Naive thymus-derived CD4-positive, alpha-beta T cell (primary cell): ENCODE measurements at regions not wholly inside any gene's neighbourhood (a gene's known extent, or its start where the extent isn't known, plus 50 kb on each side); places are given as distances from the start of the nearest gene placed in this dataset.

Source experiments
- ATAC-seq: fragments of 150-1000 bp; cut with Tn5 transposase; 2 replicates; pipeline ENCODE4 v1.10.0; 2021; ENCODE audit warnings: mild to moderate bottlenecking, moderate library complexity
- CTCF ChIA-PET: fragments of 350-600 bp; sonication (Branson Sonifier 250); formaldehyde crosslinking; loops from one replicate; lab custom pipeline; 2021; ENCODE audit warnings: antibody characterized with exemption; lab: Charles Lee
- POLR2A ChIA-PET: fragments of 350-600 bp; sonication (Branson Sonifier 250); formaldehyde crosslinking; loops from one replicate; lab custom pipeline; 2021; ENCODE audit warnings: antibody characterized with exemption, inconsistent platforms; lab: Charles Lee
- DNase-seq, 9 donors: peaks; one replicate each; pipeline versions ENCODE4 v3.0.0 to v3.0.0-alpha.2; 2020 to 2022; ENCODE audit warnings: mixed read lengths in 1 of 9
- H3K27ac ChIP-seq: one replicate; pipeline ENCODE4 v1.7.0; 2013; ENCODE audit warnings: mild to moderate bottlenecking, low read depth, low read length, moderate library complexity
- H3K27me3 ChIP-seq, 2 donors: one replicate each; pipeline ENCODE4 v1.7.0; 2013; ENCODE audit warnings: low read length in 2 of 2, mild to moderate bottlenecking in 2 of 2, moderate library complexity in 2 of 2; ENCODE audit not compliant: control insufficient read depth in 2 of 2, insufficient read depth in 2 of 2
- H3K36me3 ChIP-seq, 3 experiments: 1 replicate in 2 of 3; 2 replicates in 1 of 3; pipeline ENCODE4 v1.7.0; 2013; ENCODE audit warnings: low read length in 3 of 3, mild to moderate bottlenecking in 3 of 3, moderate library complexity in 1 of 3; ENCODE audit not compliant: insufficient read depth in 3 of 3, control insufficient read depth in 2 of 3
- H3K4me1 ChIP-seq, 2 donors: one replicate each; pipeline ENCODE4 v1.7.0; 2013; ENCODE audit warnings: low read length in 2 of 2, mild to moderate bottlenecking in 2 of 2, moderate library complexity in 1 of 2; ENCODE audit not compliant: control insufficient read depth in 2 of 2, insufficient read depth in 2 of 2
- H3K4me3 ChIP-seq: 2 replicates; pipeline ENCODE4 v1.7.0; 2013; ENCODE audit warnings: mild to moderate bottlenecking, low read length
- H3K9me3 ChIP-seq, 3 experiments: 1 replicate in 2 of 3; 2 replicates in 1 of 3; pipeline ENCODE4 v1.7.0; 2013; ENCODE audit warnings: low read length in 3 of 3; ENCODE audit not compliant: control insufficient read depth in 2 of 3
- H3K27ac Mint-ChIP-seq, 9 donors: one replicate each; pipeline ENCODE4 v1.8.0; 2020 to 2022; ENCODE audit warnings: mixed read lengths in 9 of 9, mild to moderate bottlenecking in 8 of 9, moderate library complexity in 5 of 9, inconsistent platforms in 2 of 9
- H3K27me3 Mint-ChIP-seq, 5 donors: one replicate each; pipeline ENCODE4 v1.8.0; 2021 to 2022; ENCODE audit warnings: mixed read lengths in 5 of 5, mild to moderate bottlenecking in 1 of 5
- H3K36me3 Mint-ChIP-seq, 5 donors: one replicate each; pipeline ENCODE4 v1.8.0; 2020 to 2022; ENCODE audit warnings: mixed read lengths in 5 of 5, mild to moderate bottlenecking in 3 of 5, inconsistent platforms in 1 of 5
- H3K4me1 Mint-ChIP-seq, 7 donors: one replicate each; pipeline ENCODE4 v1.8.0; 2020 to 2022; ENCODE audit warnings: mixed read lengths in 7 of 7, mild to moderate bottlenecking in 3 of 7, inconsistent platforms in 1 of 7
- H3K4me3 Mint-ChIP-seq, 10 donors: one replicate each; pipeline ENCODE4 v1.8.0; 2020 to 2022; ENCODE audit warnings: mild to moderate bottlenecking in 10 of 10, mixed read lengths in 10 of 10, moderate library complexity in 6 of 10, inconsistent platforms in 2 of 10
- H3K9me3 Mint-ChIP-seq, 11 donors: one replicate each; pipeline ENCODE4 v1.8.0; 2020 to 2022; ENCODE audit warnings: mixed read lengths in 11 of 11, mild to moderate bottlenecking in 4 of 11, inconsistent platforms in 1 of 11, moderate library complexity in 1 of 11
- intact Hi-C, 2 donors: fragments of 100-400 bp; cut with micrococcal nuclease; formaldehyde crosslinking; loops; one replicate each; pipeline ENCODE4 v1.15.1; 2023

DNA sequence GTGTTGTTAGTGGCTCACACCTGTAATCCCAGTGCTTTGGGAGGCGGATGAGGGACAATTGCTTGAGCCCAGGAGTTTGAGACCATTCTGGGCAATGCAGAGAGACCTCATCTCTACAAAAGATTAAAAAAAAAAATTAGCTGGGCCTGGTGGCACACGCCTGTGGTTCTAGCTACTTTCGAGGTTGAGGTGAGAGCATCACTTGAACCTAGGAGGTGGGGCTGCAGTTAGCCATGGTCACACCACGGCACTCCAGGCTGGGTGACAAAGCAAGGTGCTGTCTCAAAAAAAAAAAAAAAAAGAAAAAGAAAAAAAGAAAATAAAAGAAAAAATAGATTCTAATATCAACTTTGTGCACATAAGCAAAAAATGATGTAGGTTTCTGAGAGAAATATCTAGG lies 1492.5 kb upstream of the TMEFF2 start:
- DNase-seq (no peak), ATAC-seq (no peak)
- Mint-ChIP-seq H3K9me3 (peaks cover 0 to 5% (median 0%) of the 10 kb centered on the region in 11 donors), H3K27me3 (no peaks in the 10 kb centered on the region), H3K36me3 (no peaks in the 10 kb centered on the region), H3K4me3 (no peak overlapping the region), H3K4me1 (no peaks in the 10 kb centered on the region), H3K27ac (no peak overlapping the region)
- Histone ChIP-seq H3K4me3 (no peak overlapping the region), H3K4me1 (no peaks in the 10 kb centered on the region), H3K36me3 (no peaks in the 10 kb centered on the region), H3K27me3 (no peaks in the 10 kb centered on the region), H3K9me3 (no peaks in the 10 kb centered on the region), H3K27ac (no peak overlapping the region)
- ChIA-PET CTCF (no interaction called here), POLR2A (no interaction called here)
- intact Hi-C loops: no loop called here

DNA sequence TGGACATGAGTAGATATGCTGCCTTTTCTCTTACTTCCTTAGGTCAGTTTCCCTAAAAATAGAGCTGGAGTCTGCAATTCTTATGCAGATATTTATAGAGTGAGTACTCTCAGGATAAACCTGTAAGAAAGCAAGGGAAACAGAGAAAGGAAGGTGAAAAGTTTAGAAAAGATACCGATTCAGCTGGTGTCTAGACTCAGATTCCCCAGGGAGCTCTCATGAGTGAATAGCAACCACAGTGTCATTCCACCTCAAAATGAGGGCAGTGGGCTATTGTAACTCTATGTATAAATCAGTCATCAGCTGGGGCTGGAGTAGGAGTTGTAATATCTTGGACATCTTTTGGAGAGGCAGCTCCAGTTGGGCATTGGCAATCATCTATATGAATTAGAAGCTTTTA lies 1485.1 kb upstream of the TMEFF2 start:
- Histone ChIP-seq H3K4me3 (no peak overlapping the region), H3K9me3 (no peaks in the 10 kb centered on the region), H3K27ac (no peak overlapping the region), H3K4me1 (no peaks in the 10 kb centered on the region), H3K36me3 (no peaks in the 10 kb centered on the region), H3K27me3 (no peaks in the 10 kb centered on the region)
- H3K9me3 Mint-ChIP-seq: peaks cover 0 to 5% (median 0%) of the 10 kb centered on the region in 11 donors
- H3K27ac Mint-ChIP-seq: no peak overlapping the region
- H3K4me1 Mint-ChIP-seq: no peaks in the 10 kb centered on the region
- H3K36me3 Mint-ChIP-seq: no peaks in the 10 kb centered on the region
- ChIA-PET POLR2A (no interaction called here), CTCF (no interaction called here)
- peaks cover 0 to 4% (median 0%) of the 10 kb centered on the region in 5 donors for H3K27me3 Mint-ChIP-seq
- no peak for DNase-seq
- no peak for ATAC-seq
- intact Hi-C loops: no loop called here
- no peak overlapping the region for H3K4me3 Mint-ChIP-seq

DNA sequence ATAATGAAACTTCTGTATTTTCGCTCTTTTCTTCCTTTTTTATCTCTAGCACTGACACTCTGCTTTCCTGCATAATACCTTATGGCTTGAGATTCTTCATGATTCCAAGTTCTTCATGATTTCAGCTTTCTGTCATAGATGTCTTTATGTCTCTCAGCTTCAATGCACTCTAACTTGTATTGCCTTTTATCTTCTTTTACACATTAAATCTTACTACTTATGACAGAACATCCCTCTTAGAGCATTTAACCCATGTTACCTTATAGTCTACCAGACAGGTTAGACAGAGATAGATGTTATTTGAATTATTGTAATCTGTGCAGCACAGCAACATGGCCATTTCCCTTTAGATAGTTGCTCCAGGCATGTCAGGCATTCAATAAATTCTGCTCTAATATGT lies 1475.7 kb upstream of the TMEFF2 start:
- Mint-ChIP-seq H3K4me3 (no peak overlapping the region), H3K4me1 (no peaks in the 10 kb centered on the region), H3K27ac (no peak overlapping the region), H3K9me3 (peaks cover 0 to 5% (median 0%) of the 10 kb centered on the region in 11 donors), H3K27me3 (no peaks in the 10 kb centered on the region), H3K36me3 (no peaks in the 10 kb centered on the region)
- ATAC-seq (no peak), DNase-seq (no peak)
- CTCF ChIA-PET: no interaction called here
- no peaks in the 10 kb centered on the region for H3K9me3 ChIP-seq
- no peaks in the 10 kb centered on the region for H3K27me3 ChIP-seq
- POLR2A ChIA-PET: no interaction called here
- no peaks in the 10 kb centered on the region for H3K36me3 ChIP-seq
- H3K4me3 ChIP-seq: no peak overlapping the region
- no peak overlapping the region for H3K27ac ChIP-seq
- intact Hi-C loops: no loop called here
- H3K4me1 ChIP-seq: no peaks in the 10 kb centered on the region

DNA sequence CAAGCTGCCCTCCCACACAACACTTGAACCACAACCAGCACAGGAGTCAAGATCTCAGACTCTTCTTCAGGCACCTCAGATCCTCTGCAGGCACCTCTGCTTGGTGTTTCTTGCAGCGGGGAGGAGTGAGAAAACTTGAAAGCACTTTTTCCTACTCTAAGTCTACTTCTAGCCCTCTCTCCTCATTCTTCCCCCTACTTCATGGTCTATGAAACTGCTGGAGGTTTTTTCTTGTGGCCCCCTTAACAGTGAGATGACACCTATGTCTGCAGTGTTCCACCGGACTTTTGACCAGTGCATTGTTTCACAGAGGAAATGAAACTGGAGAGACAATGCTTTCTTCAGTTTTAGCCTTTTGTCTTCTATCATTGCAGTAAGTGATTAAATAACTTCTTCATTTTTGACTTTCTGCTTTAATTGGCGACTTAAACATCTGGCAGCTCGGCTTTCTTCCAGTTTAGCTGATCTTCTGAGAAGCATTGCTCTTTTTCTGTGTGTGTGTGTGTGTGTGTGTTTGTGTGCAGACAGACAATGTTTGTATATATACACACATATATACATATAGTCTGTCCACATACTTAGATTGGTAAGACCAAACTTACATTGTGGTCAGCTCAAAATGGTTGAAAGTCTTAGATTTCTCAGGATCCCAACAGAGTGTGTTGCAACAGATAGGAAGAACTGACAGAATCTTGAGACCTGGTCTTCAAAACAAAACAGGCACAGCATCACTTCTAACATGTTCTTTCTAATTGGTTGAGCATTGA lies 1474.0 kb upstream of the TMEFF2 start:
- ATAC-seq (no peak), DNase-seq (no peak)
- ChIA-PET CTCF (no interaction called here), POLR2A (no interaction called here)
- Histone ChIP-seq H3K27me3 (no peaks in the 10 kb centered on the region), H3K4me3 (no peak overlapping the region), H3K27ac (no peak overlapping the region), H3K36me3 (no peaks in the 10 kb centered on the region), H3K4me1 (no peaks in the 10 kb centered on the region), H3K9me3 (no peaks in the 10 kb centered on the region)
- intact Hi-C loops: no loop called here
- no peaks in the 10 kb centered on the region for H3K4me1 Mint-ChIP-seq
- H3K36me3 Mint-ChIP-seq: no peaks in the 10 kb centered on the region
- H3K9me3 Mint-ChIP-seq: peaks cover 0 to 5% (median 0%) of the 10 kb centered on the region in 11 donors
- no peak overlapping the region for H3K4me3 Mint-ChIP-seq
- no peak overlapping the region for H3K27ac Mint-ChIP-seq
- H3K27me3 Mint-ChIP-seq: no peaks in the 10 kb centered on the region

DNA sequence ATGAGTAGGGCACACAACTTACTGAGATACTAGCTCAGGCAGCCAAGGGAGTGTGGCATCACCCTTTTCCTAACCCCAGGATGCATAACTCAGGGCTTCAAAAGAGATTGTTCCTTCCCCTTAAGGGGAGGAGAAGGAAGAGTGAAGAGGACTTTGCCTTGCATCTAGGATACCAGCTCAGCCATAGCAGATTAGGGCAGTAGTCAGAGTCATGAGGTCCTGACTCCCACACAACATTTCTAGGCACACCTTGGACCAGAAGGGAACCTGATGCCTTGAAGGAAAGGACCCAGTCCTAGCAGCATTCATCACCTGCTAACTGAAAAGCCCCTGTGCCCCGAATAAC lies 1433.2 kb upstream of the TMEFF2 start:
- ChIA-PET POLR2A (no interaction called here), CTCF (no interaction called here)
- intact Hi-C loops: no loop called here
- no peaks in the 10 kb centered on the region for H3K4me1 Mint-ChIP-seq
- no peaks in the 10 kb centered on the region for H3K36me3 Mint-ChIP-seq
- H3K27ac Mint-ChIP-seq: no peak overlapping the region
- ATAC-seq (no peak), DNase-seq (no peak)
- Histone ChIP-seq H3K4me3 (no peak overlapping the region), H3K27ac (no peak overlapping the region), H3K9me3 (no peaks in the 10 kb centered on the region), H3K4me1 (no peaks in the 10 kb centered on the region), H3K36me3 (no peaks in the 10 kb centered on the region), H3K27me3 (no peaks in the 10 kb centered on the region)
- H3K4me3 Mint-ChIP-seq: no peak overlapping the region
- H3K27me3 Mint-ChIP-seq: no peaks in the 10 kb centered on the region
- H3K9me3 Mint-ChIP-seq: peaks cover 0 to 18% (median 5%) of the 10 kb centered on the region in 11 donors

DNA sequence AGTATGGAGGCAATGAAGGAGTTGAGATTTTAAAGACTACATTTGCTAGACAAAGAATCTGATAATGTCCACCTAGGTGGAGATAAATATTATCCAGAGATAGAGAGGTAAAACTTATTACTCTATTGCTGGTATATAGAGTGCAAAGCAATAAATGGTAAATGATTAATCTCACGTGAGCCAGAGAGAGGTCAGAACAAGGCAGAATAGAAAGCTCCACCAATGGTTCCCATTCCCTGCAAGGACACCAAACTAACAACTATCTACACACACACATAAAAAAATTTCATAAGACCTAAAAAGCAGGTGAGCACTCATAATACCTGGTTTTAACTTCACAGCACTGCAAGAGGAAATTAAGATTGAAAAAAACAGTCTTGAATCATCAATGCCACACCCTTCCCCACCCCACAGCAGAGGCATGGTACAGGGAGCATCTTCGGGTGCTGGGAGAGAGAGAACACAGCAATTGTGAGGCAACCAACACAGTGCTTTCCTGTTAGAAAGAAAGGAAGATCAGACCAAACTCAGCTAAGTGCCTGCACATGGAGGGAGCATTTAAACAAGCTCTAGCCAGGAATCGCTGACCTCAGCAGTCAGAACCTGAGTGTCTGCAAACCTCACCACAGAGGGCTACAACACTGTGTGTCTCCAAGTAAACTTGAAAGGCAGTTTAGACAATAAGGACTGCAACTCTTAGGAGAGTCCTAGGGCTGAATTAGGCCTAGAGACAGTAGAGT lies 1432.6 kb upstream of the TMEFF2 start:
- H3K4me3 Mint-ChIP-seq: no peak overlapping the region
- H3K36me3 ChIP-seq: no peaks in the 10 kb centered on the region
- H3K9me3 Mint-ChIP-seq: peaks cover 0 to 18% (median 5%) of the 10 kb centered on the region in 11 donors
- no peaks in the 10 kb centered on the region for H3K36me3 Mint-ChIP-seq
- ChIA-PET CTCF (no interaction called here), POLR2A (no interaction called here)
- no peaks in the 10 kb centered on the region for H3K27me3 ChIP-seq
- no peak overlapping the region for H3K27ac ChIP-seq
- H3K4me3 ChIP-seq: no peak overlapping the region
- H3K4me1 Mint-ChIP-seq: no peaks in the 10 kb centered on the region
- no peak overlapping the region for H3K27ac Mint-ChIP-seq
- H3K27me3 Mint-ChIP-seq: no peaks in the 10 kb centered on the region
- intact Hi-C loops: no loop called here
- no peaks in the 10 kb centered on the region for H3K9me3 ChIP-seq
- no peaks in the 10 kb centered on the region for H3K4me1 ChIP-seq
- ATAC-seq (no peak), DNase-seq (no peak)

DNA sequence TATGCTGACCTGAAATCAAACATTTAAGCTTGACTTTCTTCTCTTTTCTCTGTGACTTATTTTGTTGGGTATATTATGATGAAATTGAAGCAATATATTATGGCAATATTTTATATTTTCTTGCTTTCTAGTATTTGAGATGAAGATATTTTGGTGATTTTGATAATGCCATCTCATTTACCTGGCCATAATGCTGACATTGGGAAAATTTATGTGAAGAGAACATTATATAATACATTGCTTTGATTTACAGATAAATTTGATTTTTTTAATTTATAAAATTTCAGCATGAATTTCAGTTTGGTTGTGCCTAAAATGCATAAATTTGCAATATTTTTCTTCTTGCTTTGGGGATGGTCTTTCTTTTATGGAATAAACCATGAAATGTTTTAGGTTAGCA lies 1413.7 kb upstream of the TMEFF2 start:
- no peak overlapping the region for H3K4me3 Mint-ChIP-seq
- POLR2A ChIA-PET: no interaction called here

More for the DNA sequence above, 1413.7 kb upstream of the TMEFF2 start:
- no peak for DNase-seq
- Histone ChIP-seq H3K4me1 (no peaks in the 10 kb centered on the region), H3K27me3 (no peaks in the 10 kb centered on the region), H3K9me3 (no peaks in the 10 kb centered on the region), H3K36me3 (no peaks in the 10 kb centered on the region), H3K4me3 (no peak overlapping the region), H3K27ac (no peak overlapping the region)
- CTCF ChIA-PET: no interaction called here
- Mint-ChIP-seq H3K9me3 (peaks cover 0 to 8% (median 2%) of the 10 kb centered on the region in 11 donors), H3K36me3 (no peaks in the 10 kb centered on the region), H3K4me1 (no peaks in the 10 kb centered on the region), H3K27me3 (no peaks in the 10 kb centered on the region), H3K27ac (no peak overlapping the region)
- ATAC-seq: no peak
- intact Hi-C loops: no loop called here
